NCI-H748 treated with DMSO at 0.1 percent for 48 hours (cell line): ENCODE measurements at regions not wholly inside any gene's neighbourhood (a gene's known extent, or its start where the extent isn't known, plus 50 kb on each side); places are given as distances from the start of the nearest gene placed in this dataset.

ENCODE experiments used
- DNase-seq: peaks from one replicate; lab custom pipeline; 2025; lab: John Stamatoyannopoulos, UW

- no peak for DNase-seq
Measured at GRCh38 chr4:1476140-1476513, 69.9 kb upstream of the NKX1-1 start.

GRCh38 chr4:1475277-1476139 is 69.3 kb upstream of the NKX1-1 start:
- no peak for DNase-seq

- no peak for DNase-seq
Measured at GRCh38 chr4:1474126-1475090, 68.2 kb upstream of the NKX1-1 start.

- DNase-seq, result no peak
Measured at GRCh38 chr4:1473718-1474117, 67.5 kb upstream of the NKX1-1 start.

GRCh38 chr4:1472911-1473518 is 66.8 kb upstream of the NKX1-1 start:
- DNase-seq, result no peak

- DNase-seq, result no peak
Measured at GRCh38 chr4:1472148-1472797, 66.0 kb upstream of the NKX1-1 start.

GRCh38 chr4:1471443-1472147 is 65.4 kb upstream of the NKX1-1 start:
- DNase-seq, result no peak

GRCh38 chr4:1470816-1471442 is 64.7 kb upstream of the NKX1-1 start:
- DNase-seq, result no peak

GRCh38 chr4:1470393-1470670 is 64.1 kb upstream of the NKX1-1 start:
- DNase-seq, result no peak

GRCh38 chr4:1469607-1470392 is 63.6 kb upstream of the NKX1-1 start:
- DNase-seq, result no peak

GRCh38 chr4:1469043-1469442 is 62.8 kb upstream of the NKX1-1 start:
- DNase-seq, result no peak

- DNase-seq, result no peak
Measured at GRCh38 chr4:1467581-1468458, 61.6 kb upstream of the NKX1-1 start.

- DNase-seq, result no peak
Measured at GRCh38 chr4:1466863-1467165, 60.6 kb upstream of the NKX1-1 start.

GRCh38 chr4:1466034-1466862 is 60.0 kb upstream of the NKX1-1 start:
- no peak for DNase-seq

- DNase-seq, result no peak
Measured at GRCh38 chr4:1465173-1466033, 59.2 kb upstream of the NKX1-1 start.

GRCh38 chr4:1464581-1465171 is 58.4 kb upstream of the NKX1-1 start:
- no peak for DNase-seq

GRCh38 chr4:1463927-1464540 is 57.8 kb upstream of the NKX1-1 start:
- no peak for DNase-seq
